ENCODE measurements at regions not wholly inside any gene's neighbourhood (a gene's known extent, or its start where the extent isn't known, plus 50 kb on each side); places are given as distances from the start of the nearest gene placed in this dataset.

DNA sequence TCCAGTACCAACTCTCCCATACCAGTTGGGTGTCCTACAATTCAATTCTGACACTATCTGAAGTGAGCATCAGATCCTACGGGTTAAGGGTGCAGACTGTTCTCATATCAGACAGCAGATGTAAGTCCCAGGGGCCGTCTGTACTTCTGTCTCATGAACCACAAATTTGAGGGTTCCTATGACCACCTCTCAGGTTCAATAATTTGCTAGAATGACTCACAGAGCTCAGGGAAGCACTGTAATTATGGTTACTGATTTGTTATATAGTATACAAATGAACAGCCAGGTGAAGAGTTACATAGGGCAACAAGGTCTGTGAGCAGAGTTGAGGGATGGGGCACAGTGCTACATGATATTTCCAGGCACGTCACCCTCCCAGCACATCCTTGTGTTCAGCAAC is 499.1 kb downstream of the DMAC1 start:
- Histone ChIP-seq H2AFZ (ENCODE audit: control insufficient read depth, low read length) (no peak overlapping the region), H3K9ac (ENCODE audit: control insufficient read depth, extremely low read depth, insufficient read depth, low read length) (no peak overlapping the region), H3K9me1 (ENCODE audit: control insufficient read depth, extremely low read depth, insufficient read depth, low read length) (no peaks in the 10 kb centered on the region), H3K9me3 (ENCODE audit: control insufficient read depth, low read depth, low read length) (no peaks in the 10 kb centered on the region), H3K4me3 (ENCODE audit: control insufficient read depth in 2 of 3, extremely low read depth in 1 of 3, insufficient read depth in 2 of 3, low read depth in 1 of 3, low read length in 3 of 3) (no peak overlapping the region), H3K27me3 (ENCODE audit: control insufficient read depth, extremely low read depth, insufficient read depth, low read length) (no peaks in the 10 kb centered on the region), H3K79me2 (ENCODE audit: control insufficient read depth, insufficient read depth, low read length) (no peaks in the 10 kb centered on the region), H3K4me2 (ENCODE audit: control insufficient read depth, extremely low read depth, insufficient read depth, low read depth, low read length) (no peak overlapping the region), H3K4me1 (ENCODE audit: control insufficient read depth, extremely low read depth, insufficient read depth, low read length) (no peaks in the 10 kb centered on the region), H3K27ac (ENCODE audit: control insufficient read depth, insufficient read depth, low read length) (no peak overlapping the region), H4K20me1 (ENCODE audit: control insufficient read depth, extremely low read depth, insufficient read depth, low read length) (no peaks in the 10 kb centered on the region), H3K36me3 (ENCODE audit: control insufficient read depth in 2 of 2, extremely low read depth in 1 of 2, insufficient read depth in 2 of 2, low read length in 2 of 2) (no peaks in the 10 kb centered on the region)
- no peak for DNase-seq (ENCODE audit: low read depth, low spot score)
- FAIRE-seq, result no peak
- dilution Hi-C loops (cut with MboI; ENCODE audit: extremely low pct_ligation_motif_present, low sequenced_read_pairs), result no loop called here
- TF ChIP-seq CTCF (optimal IDR thresholded peaks at IDR 0.05 in 1 of 3, IDR thresholded peaks at IDR 0.05 in 1 of 3, conservative IDR thresholded peaks at IDR 0.05 in 1 of 3; ENCODE audit: extremely low read depth in 1 of 3, insufficient read depth in 2 of 3, low read length in 3 of 3) (no peak), EZH2 (IDR thresholded peaks at IDR 0.05; ENCODE audit: low read length) (no peak)

DNA sequence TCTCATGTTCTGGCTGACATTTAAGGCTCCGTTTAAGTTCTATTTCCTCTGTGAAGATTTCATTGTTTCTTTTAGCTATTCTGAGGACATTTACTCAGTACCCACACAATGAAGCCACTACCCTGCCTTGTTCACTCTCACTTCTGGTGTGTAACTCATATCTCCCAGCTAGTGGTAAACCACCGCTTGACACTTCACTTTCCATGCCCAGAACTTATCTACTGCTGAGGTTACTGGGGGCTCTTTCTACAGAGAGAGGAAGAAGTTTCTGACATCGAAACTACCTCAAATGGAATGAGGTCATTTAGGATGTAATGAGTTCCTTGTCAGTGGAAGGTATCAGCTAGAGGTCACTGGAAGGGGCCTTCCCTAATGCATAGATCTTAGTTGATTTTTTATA is 501.5 kb downstream of the DMAC1 start:
- Histone ChIP-seq H3K79me2 (ENCODE audit: control insufficient read depth, insufficient read depth, low read length) (no peaks in the 10 kb centered on the region), H3K9me1 (ENCODE audit: control insufficient read depth, extremely low read depth, insufficient read depth, low read length) (no peaks in the 10 kb centered on the region), H3K36me3 (ENCODE audit: control insufficient read depth in 2 of 2, extremely low read depth in 1 of 2, insufficient read depth in 2 of 2, low read length in 2 of 2) (no peaks in the 10 kb centered on the region), H4K20me1 (ENCODE audit: control insufficient read depth, extremely low read depth, insufficient read depth, low read length) (no peaks in the 10 kb centered on the region), H3K4me1 (ENCODE audit: control insufficient read depth, extremely low read depth, insufficient read depth, low read length) (no peaks in the 10 kb centered on the region), H3K27me3 (ENCODE audit: control insufficient read depth, extremely low read depth, insufficient read depth, low read length) (no peaks in the 10 kb centered on the region), H3K27ac (ENCODE audit: control insufficient read depth, insufficient read depth, low read length) (no peak overlapping the region), H3K9ac (ENCODE audit: control insufficient read depth, extremely low read depth, insufficient read depth, low read length) (no peak overlapping the region), H3K4me2 (ENCODE audit: control insufficient read depth, extremely low read depth, insufficient read depth, low read depth, low read length) (no peak overlapping the region), H3K9me3 (ENCODE audit: control insufficient read depth, low read depth, low read length) (no peaks in the 10 kb centered on the region), H3K4me3 (ENCODE audit: control insufficient read depth in 2 of 3, extremely low read depth in 1 of 3, insufficient read depth in 2 of 3, low read depth in 1 of 3, low read length in 3 of 3) (no peak overlapping the region), H2AFZ (ENCODE audit: control insufficient read depth, low read length) (no peak overlapping the region)
- dilution Hi-C loops (cut with MboI; ENCODE audit: extremely low pct_ligation_motif_present, low sequenced_read_pairs), result no loop called here
- FAIRE-seq (no peak), DNase-seq (ENCODE audit: low read depth, low spot score) (no peak)
- TF ChIP-seq EZH2 (IDR thresholded peaks at IDR 0.05; ENCODE audit: low read length) (no peak), CTCF (optimal IDR thresholded peaks at IDR 0.05 in 1 of 3, IDR thresholded peaks at IDR 0.05 in 1 of 3, conservative IDR thresholded peaks at IDR 0.05 in 1 of 3; ENCODE audit: extremely low read depth in 1 of 3, insufficient read depth in 2 of 3, low read length in 3 of 3) (no peak)

Data from keratinocyte (primary cell).